GM12891 (cell line): ENCODE measurements at regions not wholly inside any gene's neighbourhood (a gene's known extent, or its start where the extent isn't known, plus 50 kb on each side); places are given as distances from the start of the nearest gene placed in this dataset.

Experiments used
- POLR2A ChIP-seq: IDR thresholded peaks from 2 replicates; pipeline ENCODE4 v1.6.1; 2011; ENCODE audit warnings: low read depth, low read length, control low read depth
- POLR2AphosphoS5 ChIP-seq: IDR thresholded peaks from 2 replicates; pipeline ENCODE4 v1.6.1; 2011; ENCODE audit warnings: low read depth, low read length, control low read depth
- POU2F2 ChIP-seq: IDR thresholded peaks from 2 replicates; pipeline ENCODE4 v1.6.1; 2011; ENCODE audit warnings: low read depth, mild to moderate bottlenecking, control low read depth, low read length, moderate library complexity
- SPI1 ChIP-seq: IDR thresholded peaks from 2 replicates; pipeline ENCODE4 v1.6.1; 2011; ENCODE audit warnings: low read depth, low read length, control low read depth
- TAF1 ChIP-seq: IDR thresholded peaks from 2 replicates; pipeline ENCODE4 v1.6.1; 2011; ENCODE audit warnings: low read depth, low read length, control low read depth

DNA sequence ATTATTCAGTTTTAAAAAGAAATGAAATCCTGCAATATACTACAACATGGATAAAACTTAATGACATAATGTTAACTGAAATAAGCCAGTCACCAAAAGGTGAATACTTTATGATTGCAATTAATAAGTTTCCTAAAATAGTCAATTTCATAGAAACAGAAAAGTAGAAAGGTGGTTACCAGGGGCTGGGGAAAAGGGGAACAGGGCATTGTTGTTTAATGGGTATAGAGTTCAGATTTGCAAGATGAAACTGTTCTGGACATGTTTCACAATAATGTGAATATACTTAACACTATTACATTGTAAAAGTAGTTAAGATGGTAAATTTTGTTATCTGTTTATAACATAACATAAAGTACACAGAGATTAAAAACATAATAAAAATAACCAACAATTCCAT lies 550.9 kb downstream of the CCER1 start:
- TF ChIP-seq POLR2A (no peak), SPI1 (peak; percentile 78), POLR2AphosphoS5 (no peak), POU2F2 (no peak), TAF1 (no peak)
